K562 (cell line): ENCODE measurements at regions not wholly inside any gene's neighbourhood (a gene's known extent, or its start where the extent isn't known, plus 50 kb on each side); places are given as distances from the start of the nearest gene placed in this dataset.
"Not testable (repeated sequence)": the region's sequence is repeated elsewhere in the genome, so short reads cannot be mapped to it uniquely, and the experiment has no call there.

ENCODE experiments used
- REST ChIP-seq, 2 experiments: fragments of 450-650 bp; formaldehyde crosslinking in 1 of 2; IDR thresholded peaks; 2 replicates each; pipeline versions ENCODE4 v1.4.0 to v1.6.1; 2014 to 2020; ENCODE audit warnings: mild to moderate bottlenecking in 2 of 2, borderline replicate concordance in 1 of 2, low read depth in 1 of 2
- STAG1 ChIP-seq: sonication (generic); formaldehyde crosslinking; IDR thresholded peaks from 2 replicates; pipeline ENCODE4 v1.5.0; 2020; ENCODE audit warnings: missing genetic modification reagents, borderline replicate concordance
- ZFX ChIP-seq: sonication (generic); formaldehyde crosslinking; IDR thresholded peaks from 2 replicates; pipeline ENCODE4 v1.8.0; 2022; ENCODE audit warnings: mild to moderate bottlenecking, missing genetic modification reagents, moderate library complexity

- TF ChIP-seq STAG1: peak; percentile 83
- peak; percentile 56 for TF ChIP-seq REST (IDR thresholded peaks at IDR 0.05; ENCODE audit: borderline replicate concordance)
- TF ChIP-seq REST (CRISPR knock-in tag; IDR thresholded peaks at IDR 0.05; ENCODE audit: low read depth): not testable (repeated sequence)
- TF ChIP-seq ZFX (CRISPR knock-in tag): peak; percentile 41; the same call in 1 of the 2 replicates
These were observed 126.1 kb downstream of the METRNL start (continued) for GRCh38 chr17:83205387-83206035.
